Stimulated activated CD4-positive, alpha-beta T cell treated with anti-CD3 and anti-CD28 coated beads, Interleukin-1b, Interleukin-23, amount 100 ng/mL, for 4 hours (primary cell): ENCODE measurements at regions not wholly inside any gene's neighbourhood (a gene's known extent, or its start where the extent isn't known, plus 50 kb on each side); places are given as distances from the start of the nearest gene placed in this dataset.
"Not testable (repeated sequence)": the region's sequence is repeated elsewhere in the genome, so short reads cannot be mapped to it uniquely, and the experiment has no call there.

ENCODE experiments used
- DNase-seq, 2 donors: peaks; one replicate each; pipeline ENCODE4 v3.0.0-alpha.2; 2020; ENCODE audit warnings: low read depth in 2 of 2

DNA sequence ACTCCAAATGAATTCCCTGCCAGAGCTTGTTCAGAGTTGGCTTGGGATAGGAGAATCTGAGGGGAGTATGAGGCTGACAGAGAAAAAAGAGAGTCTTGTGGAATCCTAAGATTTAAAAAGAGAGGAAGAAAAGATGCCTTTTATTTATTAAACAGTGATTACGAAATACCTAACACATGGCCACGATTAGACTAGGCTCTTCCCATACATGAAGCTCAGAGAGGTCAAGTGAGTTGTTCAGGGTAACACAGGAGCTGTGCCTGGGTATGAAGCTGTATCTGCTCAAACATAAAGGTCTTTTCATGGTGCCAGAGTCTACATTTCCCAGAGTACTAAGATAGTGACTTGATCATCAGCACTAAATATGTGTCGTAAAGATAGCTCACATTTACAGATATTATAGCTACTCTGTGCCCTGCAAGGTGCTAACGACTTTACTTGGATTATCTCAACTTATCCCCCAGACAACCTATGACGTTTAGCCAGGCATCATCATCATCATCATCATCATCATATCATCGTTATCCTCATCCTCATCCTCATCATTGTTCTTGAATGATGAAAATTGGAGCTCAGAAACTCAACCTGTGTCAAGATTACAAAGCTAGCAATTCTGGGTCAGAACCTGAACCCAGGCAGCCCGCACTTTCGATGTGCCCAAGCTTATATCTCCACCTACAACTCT lies 500.8 kb downstream of the NPIPA7 start:
- no peak for DNase-seq

DNA sequence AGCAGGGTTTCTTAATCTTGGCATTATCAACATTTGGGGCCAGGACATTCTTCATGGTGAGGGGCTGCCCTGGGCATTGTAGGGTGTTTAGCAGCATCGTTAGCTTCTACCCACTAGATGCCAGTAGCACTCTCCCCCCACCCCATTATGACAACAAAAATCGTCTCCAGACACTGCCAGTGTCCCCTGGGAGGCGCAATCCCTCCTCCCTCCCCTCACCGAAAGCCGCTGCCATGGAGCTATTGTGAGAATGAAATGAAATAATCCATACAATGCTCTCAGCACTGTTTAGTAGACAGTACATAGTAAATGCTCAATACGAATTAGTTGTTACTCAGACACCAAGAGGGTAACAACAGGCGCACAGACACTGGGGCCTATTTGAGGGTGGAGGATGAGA lies 502.9 kb downstream of the NPIPA7 start:
- DNase-seq, result no peak

DNA sequence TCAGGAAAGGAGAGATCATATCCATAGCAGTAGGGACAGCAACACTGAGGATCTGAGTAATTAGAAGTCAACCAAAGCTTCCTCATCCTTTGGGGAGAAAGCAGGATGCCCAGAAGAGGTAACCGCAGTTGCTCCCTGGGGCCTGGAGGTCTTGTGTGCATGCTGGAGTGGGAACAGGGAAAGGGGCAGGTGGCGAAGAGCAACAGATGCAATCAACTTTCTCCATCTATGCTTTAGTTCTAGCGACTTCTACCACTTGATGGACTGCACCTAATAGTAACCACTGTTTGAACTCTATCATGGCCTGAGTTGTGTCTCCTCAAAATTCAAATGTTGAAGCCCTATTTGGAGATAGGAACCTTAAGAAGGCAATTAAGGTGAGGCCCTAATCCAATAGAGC lies 503.8 kb downstream of the NPIPA7 start:
- DNase-seq, result no peak

DNA sequence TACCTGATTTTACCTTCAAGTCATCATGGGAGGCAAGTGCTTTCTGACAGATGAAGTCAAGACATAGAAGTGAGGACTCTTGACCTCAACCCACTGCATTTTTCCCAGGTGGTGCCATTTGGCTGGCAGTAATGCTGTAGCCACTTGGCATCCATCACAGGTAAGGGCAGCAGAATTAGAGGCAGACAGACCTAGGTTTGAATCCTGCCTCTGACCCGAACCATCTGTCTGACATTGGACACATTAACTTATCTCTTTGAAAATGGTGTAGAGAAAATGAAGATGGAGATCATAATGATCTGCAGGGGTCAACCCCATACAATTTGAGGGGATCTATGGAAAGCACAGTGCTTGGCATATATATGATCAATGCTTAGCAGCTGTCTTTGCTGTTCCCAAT lies 505.5 kb downstream of the NPIPA7 start:
- DNase-seq, result no peak

DNA sequence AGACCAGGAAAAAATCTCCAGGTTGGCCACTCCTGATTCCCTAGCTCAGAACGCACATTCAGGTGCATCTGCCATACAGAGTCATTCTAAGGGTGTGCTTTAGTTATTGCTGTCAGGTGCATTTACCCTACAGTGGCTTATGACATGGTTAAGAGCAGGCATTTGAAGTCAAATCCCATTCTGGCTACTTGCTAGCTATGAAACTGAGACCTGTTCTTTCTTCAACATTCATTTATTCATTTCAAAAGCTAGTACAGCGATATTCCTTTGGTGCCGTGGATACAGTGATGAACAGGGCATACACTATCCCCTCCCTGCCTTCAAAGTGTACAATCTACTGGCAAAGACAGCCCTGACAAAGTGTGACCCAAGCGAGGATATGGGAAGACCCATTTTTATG lies 508.3 kb downstream of the NPIPA7 start:
- DNase-seq, result no peak

DNA sequence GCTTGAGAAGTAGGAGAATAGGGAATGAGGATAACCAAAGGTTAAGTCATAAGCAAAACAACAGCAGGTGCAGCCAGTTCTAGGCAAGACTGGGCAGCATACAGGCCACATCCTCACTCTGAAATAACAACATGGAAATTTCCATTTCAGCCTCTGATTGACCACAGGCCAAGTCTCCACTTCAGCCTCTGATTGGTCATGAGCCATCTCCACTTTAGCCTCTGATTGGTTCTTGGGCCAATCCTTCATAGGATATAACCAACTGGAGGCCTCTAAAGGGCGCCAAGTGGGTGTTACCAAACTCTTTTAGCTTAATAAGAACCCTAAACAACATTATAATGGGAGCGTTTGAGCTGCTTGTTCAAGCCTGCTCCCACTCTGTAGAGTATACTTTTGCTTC lies 512.0 kb downstream of the NPIPA7 start:
- DNase-seq, result no peak

DNA sequence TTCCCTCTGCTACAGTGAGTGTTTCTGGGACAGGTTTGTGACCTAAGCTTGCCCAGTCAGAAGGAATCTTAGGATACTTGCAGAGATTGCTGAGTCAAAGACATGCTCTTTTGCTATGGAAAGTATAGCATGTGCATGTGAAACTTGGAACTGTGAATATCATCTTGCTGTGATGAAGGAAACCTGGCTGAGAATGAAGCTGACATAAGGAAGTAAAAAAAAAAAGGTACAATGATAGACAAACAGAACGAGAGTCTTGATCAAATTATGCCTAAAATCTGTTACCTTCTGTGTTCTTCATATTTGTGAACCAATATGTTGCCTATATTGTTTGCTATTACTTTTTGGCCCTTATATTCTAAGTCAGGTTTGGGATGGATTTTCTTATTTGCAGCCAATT lies 525.7 kb downstream of the NPIPA7 start:
- DNase-seq, result no peak

DNA sequence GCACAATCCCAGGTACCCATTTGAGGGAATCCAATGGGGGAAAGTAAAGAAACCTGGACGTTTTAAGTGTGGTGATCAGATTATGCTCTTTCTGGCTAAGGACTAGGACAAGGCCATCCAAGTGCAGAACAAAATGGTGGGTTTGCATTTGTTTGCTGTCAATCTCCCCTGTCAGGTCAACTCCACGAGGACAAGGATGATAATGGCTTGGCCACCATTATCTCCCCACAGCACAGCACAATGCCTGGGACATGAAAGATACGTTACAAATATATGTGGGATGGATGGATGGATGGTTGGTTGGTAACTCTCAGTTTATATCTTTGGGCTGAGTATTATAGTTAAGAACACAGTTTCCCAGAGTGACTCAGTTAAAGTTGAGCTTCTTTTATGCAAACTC lies 526.9 kb downstream of the NPIPA7 start:
- DNase-seq, result no peak

DNA sequence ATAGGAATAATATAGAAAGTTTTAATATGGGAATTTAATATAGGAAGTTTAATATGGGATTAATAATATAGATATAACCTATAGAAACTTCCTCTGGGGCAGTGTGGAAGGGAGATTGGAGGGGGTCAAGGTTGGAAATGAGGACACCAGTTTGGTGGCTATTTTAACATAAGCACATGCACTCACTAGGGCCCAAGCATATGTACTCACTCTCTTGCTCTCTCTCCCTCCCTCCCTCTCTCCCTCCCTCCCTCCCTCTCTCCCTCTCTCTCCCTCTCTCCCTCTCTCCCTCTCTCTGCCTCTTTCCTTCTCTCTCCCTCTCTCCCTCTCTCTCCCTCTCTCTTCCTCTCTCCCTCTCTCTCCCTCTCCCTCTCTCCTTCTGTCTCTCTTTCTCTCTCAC lies 528.1 kb downstream of the NPIPA7 start:
- DNase-seq, result no peak

DNA sequence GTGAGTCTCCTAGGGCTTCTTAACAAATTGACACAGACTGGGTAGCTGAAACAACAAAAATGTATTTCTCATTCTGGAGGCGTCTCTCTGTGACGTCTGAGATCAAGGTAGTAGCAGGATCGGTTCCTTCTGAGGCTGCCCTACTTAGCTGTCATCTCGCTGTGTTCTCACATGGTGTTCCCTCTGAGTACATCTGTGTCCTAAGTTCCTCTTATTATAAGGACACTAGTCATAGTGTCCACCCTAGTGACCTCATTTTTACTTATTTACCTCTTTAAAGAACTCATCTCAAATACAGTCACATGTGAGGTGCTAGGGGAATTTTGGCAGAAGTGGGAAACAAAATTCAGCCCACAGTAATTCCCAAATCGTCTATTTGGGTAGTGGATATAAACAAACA lies 529.1 kb downstream of the NPIPA7 start:
- DNase-seq, result no peak

DNA sequence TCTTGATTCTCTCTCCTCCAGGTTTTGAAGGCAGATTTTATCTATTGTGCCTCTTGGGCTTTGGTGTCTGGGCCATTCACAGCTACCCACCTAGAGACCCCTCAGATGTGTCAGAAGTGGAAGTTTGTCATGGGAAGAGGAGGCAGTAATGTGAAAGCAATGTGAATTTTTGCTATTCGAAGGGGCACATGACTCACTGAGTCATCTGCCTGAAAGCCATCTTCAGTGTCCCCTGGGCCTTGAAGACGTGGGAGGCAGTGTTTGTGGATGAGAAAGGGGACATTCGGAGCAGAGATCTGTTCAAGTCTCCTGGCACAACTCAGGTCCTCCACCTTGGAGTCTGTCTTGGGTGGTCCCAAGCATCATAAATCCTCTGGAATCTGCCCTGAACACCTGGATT lies 530.2 kb downstream of the NPIPA7 start:
- DNase-seq, result no peak

DNA sequence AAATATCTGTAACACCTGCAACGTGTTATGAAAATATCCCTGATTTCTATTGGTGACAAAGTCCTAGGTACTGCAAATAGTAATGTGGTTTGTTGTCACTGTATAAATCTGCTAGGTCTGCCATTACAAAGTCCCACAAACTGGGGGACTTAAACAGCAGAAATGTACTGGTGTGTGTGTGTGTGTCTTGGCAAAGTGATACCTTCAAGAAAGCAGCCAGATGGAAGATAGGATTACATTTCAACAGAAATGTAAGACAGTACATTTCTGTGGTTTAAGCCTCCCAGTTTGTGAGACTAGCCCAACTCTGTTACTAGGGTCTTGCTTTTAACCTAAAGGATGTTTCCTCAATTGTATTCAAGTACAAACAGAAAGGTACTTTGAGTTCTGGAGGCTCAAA lies 531.7 kb downstream of the NPIPA7 start:
- no peak for DNase-seq

DNA sequence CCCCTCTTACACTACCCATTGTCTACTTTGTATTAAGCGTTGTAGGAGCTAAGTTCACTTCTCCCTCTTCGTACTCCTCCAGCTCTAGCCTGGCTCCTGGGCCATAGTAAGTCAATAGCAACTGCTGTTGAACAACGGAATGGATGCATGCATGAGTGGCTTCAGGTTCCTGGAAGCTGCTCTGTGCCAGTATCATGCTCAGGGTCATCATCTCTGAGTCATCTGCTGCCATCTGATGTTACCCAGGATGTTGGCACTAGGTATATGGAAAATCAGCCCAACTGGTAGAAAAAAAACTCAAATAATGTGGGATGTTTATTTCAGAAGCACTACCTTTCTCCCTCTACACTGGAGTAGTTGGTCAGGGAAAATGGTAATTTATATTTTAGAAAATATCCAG lies 536.8 kb downstream of the NPIPA7 start:
- no peak for DNase-seq

DNA sequence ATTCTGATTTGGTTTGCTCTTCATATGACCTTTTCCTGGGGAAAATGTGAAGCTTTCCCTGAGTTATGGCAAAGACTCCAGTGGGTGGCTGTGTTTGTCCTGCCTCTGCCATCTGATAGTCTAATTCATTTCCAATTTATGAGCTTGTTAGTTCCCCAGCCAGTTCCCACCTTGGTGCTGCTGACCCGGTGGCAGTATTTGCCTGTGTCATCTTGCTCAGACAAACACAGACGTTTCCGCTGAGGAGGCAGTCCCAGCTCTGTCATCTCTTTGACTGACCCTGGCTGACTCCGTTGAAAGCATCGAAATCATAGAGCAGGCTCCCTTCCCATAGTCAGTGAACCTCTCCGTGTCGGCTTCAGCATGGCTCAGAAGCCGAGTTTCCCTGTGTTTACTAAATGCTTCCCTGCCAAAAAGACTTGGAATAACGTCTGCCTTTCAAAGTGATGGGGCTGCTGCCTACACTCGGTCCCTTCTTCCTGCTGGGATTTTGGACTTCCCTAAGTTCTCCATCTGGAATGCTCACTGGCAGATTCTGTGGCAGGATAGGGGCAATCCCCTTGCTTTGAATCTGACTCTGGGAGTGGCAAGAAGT lies 538.3 kb downstream of the NPIPA7 start:
- no peak for DNase-seq

DNA sequence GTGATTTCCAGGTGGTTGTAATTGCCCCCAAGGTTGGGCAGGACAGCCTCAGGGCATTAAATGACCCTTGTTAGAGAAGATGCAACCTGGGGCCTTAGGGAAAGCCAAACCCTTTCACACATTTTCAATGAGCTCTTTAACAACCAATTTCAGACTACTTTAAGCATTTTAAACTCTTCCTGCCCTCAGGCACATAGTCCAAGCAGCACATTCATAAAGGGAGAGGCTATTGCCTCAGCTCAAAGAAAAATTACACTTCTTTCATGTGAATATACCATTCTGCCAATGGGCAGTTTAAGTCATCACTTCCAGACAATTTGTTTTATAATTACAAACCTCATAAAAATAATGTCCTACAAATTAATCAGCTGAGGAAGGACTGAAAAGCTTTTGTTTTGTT lies 544.5 kb downstream of the NPIPA7 start:
- no peak for DNase-seq

DNA sequence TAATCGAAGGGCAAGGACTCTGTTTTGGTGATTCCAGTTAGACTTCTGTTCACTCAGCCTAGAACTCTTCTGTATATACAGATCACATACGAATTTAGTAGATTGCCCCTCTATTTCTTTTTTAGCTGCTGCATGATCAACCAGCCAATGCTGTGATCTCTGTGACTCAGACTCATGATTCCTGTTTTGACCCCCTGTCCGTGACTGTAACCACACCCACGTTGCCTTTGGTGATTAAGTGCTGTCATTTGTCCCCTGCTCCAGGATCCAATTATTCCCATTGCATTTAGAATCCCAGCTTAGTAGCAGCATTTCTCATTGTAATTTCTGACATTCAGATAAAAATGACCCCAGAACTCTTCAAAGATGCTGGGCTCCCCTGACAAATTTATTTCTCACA lies 545.7 kb downstream of the NPIPA7 start:
- DNase-seq, result no peak

DNA sequence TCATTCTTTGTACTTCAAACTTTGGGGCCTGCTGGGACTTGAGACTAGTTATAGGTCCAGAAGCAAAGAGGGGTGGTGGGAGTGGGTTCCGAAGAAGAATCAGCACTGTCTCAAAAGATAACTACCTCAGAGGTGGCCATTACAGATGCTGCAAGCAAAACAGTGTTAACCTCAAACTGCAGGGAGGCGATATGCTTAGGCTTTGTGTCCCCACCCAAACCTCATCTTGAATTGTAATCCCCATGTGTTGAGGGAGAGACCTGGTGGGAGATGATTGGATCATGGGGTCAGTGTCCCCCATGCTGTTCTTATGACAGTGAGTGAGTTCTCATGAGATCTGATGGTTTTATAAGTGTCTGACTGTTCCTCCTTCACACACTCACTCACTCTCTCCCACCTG lies 545.3 kb downstream of the XYLT1 start:
- DNase-seq, result no peak

DNA sequence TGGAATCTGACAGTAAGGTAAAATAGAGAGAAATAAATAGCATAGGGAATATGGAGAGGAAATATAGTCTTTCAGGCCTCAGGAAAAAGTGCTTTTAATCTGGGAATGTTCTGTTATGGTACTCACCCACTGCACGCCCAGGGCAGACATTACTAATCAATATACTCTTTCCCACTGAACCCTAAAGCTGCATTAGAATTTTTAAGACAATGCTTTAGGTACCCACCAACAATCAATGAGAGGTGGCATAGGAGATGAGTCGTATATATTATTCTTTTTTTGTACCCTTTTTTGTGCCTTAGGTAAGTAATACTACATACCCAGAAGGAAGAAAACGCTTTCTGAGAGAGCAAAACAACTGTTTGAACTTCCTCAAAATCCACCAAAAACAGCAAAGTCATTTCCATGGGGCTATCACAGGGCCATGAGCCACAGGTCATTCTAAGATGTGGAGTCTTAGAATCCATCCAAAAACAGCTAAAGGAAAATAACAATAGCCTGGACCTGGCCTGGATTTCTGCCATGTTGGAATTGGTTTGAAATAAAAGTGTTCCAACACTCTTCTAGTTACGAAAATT lies 542.1 kb downstream of the XYLT1 start:
- no peak for DNase-seq

DNA sequence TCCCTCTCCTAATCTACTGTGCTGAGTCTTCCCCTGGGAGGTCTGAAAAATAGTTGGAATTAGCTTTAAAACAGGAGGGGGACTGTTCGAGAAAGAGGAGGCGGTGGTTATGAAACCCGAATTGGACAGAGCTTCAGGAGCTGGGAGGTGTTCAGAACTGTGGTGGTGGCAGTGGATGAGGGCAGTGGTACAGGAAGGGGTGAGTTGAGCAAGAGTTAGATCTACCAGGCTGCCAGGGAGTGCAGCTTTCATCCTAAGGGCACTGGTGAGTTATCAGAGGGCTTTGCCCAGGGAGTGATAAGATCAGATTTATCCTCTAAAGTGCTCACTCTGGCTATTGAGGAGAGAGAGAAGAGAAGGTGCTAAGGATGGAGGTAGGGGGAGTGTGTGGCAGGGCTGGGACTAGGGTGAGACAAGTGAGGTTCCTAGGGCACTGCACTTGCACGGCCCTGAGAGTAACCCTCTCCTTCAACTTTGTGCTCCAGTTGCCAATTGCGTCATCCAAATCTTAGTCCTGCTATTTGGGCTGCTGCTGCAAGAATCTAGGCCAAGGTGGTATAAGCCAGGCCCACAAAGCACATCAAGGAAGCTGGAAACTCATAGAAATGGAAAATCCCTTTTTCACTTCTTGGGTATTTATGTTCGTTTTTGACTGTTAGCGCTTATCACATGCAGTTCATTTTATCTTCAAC lies 540.3 kb downstream of the XYLT1 start:
- no peak for DNase-seq

DNA sequence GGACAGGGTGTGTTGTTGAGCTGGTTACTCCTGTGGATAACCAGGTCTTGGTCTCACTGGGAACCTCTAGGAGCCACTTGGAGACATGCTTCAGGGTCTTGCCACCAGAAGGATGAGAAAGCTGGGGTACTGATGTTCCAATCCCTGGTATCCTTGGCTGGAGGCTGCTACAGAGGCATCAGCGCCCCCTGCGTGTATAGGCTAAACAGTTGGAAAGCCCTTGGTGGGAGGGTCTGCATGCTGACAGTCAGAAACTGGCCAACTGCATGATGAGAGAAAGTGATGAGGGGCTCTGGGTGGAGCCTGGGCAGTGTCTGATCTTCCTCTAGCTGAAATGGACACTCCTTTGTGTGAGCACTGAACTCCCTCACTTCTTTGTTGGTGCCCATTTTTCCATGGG lies 536.9 kb downstream of the XYLT1 start:
- no peak for DNase-seq

DNA sequence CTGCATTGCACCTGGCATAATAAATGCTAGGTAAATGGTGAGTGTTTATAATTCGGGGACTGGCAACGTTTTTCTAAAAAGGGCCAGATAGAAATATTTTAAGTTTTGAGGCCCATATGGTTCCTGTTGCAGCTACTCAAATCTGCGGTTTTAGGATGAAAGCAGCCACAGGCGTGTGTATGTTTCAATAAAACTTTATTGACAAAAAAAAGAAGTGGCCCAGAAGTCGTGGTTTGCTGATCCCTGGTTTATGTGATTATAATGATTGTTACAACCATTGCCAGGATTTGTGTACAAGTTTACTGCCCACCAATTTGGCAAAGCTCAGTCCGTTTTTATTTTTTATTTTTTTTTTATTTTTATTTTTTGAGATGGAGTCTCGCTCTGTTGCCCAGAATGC lies 536.1 kb downstream of the XYLT1 start:
- no peak for DNase-seq

DNA sequence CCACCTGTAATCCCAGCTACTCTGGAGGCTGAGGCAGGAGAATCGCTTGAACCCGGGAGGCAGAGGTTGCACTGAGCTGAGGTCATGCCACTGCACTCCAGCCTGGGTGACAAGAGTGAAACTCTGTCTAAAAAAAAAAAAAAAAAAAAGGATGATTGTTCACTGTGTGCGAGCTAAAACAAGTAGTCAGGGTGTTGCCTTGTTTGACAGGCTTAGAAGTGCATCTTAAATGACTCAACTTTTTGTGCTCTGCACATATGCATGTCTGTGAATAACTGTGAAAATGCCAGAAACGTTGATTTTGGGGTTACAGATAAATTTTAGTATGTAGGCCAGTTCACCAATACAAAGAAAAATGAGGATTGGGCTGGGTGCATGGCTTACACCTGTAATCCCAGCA lies 534.9 kb downstream of the XYLT1 start:
- not testable (repeated sequence) for DNase-seq

DNA sequence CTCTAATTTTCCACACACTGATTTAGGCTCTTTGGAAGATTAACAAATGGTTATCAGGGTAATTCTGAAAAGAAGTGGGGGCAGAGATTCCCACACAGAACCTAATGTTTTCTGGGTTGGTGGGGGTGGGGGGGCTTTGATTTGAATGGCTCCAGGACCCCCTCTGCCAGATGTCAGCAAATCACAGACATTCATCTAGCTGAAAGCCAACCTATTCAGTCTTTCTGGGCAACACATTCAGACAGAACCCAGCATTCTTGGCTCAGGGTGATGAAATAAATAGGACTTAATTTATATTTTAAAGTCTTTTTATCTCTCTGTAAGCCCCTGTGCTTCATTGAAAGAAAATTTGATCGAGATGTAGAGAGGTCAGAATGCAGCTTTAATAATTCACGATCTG lies 533.2 kb downstream of the XYLT1 start:
- no peak for DNase-seq
